ENCODE measurements at regions not wholly inside any gene's neighbourhood (a gene's known extent, or its start where the extent isn't known, plus 50 kb on each side); places are given as distances from the start of the nearest gene placed in this dataset.

DNA sequence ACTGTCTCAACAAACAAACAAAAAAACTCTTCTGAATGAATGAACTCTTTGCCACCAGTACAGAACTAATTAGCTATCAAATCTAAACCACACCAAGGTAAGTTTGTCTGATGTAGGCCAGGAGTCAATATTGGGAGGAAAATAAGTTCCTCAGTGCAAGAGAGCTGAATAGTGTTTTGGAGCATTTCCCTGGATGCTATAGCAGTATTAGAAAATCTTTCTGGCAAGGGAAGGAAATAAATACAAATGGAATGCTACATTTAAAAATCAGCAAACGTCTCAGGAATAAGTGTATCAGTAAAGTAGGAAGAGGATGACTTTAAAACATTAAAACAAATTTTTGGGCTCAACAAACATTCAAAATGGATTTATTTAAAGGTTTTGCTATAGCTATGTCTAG is 81.3 kb upstream of the TMTC4 start:
- TF ChIP-seq, protein P1, sequence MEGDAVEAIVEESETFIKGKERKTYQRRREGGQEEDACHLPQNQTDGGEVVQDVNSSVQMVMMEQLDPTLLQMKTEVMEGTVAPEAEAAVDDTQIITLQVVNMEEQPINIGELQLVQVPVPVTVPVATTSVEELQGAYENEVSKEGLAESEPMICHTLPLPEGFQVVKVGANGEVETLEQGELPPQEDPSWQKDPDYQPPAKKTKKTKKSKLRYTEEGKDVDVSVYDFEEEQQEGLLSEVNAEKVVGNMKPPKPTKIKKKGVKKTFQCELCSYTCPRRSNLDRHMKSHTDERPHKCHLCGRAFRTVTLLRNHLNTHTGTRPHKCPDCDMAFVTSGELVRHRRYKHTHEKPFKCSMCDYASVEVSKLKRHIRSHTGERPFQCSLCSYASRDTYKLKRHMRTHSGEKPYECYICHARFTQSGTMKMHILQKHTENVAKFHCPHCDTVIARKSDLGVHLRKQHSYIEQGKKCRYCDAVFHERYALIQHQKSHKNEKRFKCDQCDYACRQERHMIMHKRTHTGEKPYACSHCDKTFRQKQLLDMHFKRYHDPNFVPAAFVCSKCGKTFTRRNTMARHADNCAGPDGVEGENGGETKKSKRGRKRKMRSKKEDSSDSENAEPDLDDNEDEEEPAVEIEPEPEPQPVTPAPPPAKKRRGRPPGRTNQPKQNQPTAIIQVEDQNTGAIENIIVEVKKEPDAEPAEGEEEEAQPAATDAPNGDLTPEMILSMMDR (IDR thresholded peaks at IDR 0.05), result no peak
- TF ChIP-seq POLR2A (IDR thresholded peaks at IDR 0.05), result no peak
- no peak overlapping the region for H3K4me3 ChIP-seq
- no peaks in the 10 kb centered on the region for H3K4me1 ChIP-seq
- intact Hi-C loops (cut with DNase I), result no loop called here
- H3K36me3 ChIP-seq, result no peaks in the 10 kb centered on the region
- H3K27ac ChIP-seq, result no peak overlapping the region
- 58% methylated on average over 1 of the region's 1 CpG for WGBS (ENCODE audit: insufficient coverage, low coverage, low lambda C conversion rate, missing lambda C conversion rate)
- H3K27me3 ChIP-seq, result no peaks in the 10 kb centered on the region
- no peak for DNase-seq
- no peak for ATAC-seq
- no peaks in the 10 kb centered on the region for H3K9me3 ChIP-seq

- Histone ChIP-seq H3K9me3 (no peaks in the 10 kb centered on the region), H3K4me1 (no peaks in the 10 kb centered on the region), H3K4me3 (no peak overlapping the region), H3K27me3 (no peaks in the 10 kb centered on the region), H3K27ac (no peak overlapping the region), H3K36me3 (no peaks in the 10 kb centered on the region)
- DNase-seq (no peak), ATAC-seq (no peak)
- no peak for TF ChIP-seq POLR2A (IDR thresholded peaks at IDR 0.05)
- TF ChIP-seq, protein P1 (IDR thresholded peaks at IDR 0.05), result no peak
- intact Hi-C loops (cut with DNase I), result no loop called here
- WGBS (ENCODE audit: insufficient coverage, low coverage, low lambda C conversion rate, missing lambda C conversion rate), result 35% methylated on average over 2 of the region's 5 CpGs
Measured at GRCh38 chr13:100754459-100754858, 79.9 kb upstream of the TMTC4 start.

DNA sequence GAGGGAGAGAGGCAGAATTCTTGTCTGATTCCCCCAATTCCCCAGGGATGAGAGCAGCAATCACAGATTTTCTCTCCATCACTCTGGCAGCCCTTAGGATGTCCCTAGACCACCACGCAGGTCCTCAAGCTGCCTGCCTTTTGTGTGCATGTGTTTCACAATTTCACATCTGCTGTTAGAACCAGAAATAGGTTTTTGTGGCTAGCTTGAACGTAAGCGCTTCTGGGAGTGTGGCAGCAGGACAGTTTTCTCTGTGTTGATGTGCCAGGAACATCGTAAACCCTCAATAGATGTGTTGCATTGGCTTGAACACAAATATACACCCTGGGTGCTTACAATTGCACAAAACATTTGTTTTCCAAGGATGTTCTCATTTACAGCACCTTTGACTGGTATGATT is 78.8 kb upstream of the TMTC4 start:
- no peaks in the 10 kb centered on the region for H3K4me1 ChIP-seq
- intact Hi-C loops (cut with DNase I), result no loop called here
- 92% methylated on average over 1 of the region's 4 CpGs for WGBS (ENCODE audit: insufficient coverage, low coverage, low lambda C conversion rate, missing lambda C conversion rate)
- H3K27me3 ChIP-seq, result no peaks in the 10 kb centered on the region
- ATAC-seq, result no peak
- no peaks in the 10 kb centered on the region for H3K36me3 ChIP-seq
- TF ChIP-seq, protein P1 (IDR thresholded peaks at IDR 0.05), result no peak
- TF ChIP-seq POLR2A (IDR thresholded peaks at IDR 0.05), result no peak
- no peaks in the 10 kb centered on the region for H3K9me3 ChIP-seq
- DNase-seq, result no peak
- H3K4me3 ChIP-seq, result no peak overlapping the region
- H3K27ac ChIP-seq, result no peak overlapping the region

- TF ChIP-seq, protein P1 (IDR thresholded peaks at IDR 0.05), result no peak
- no peaks in the 10 kb centered on the region for H3K27me3 ChIP-seq
- DNase-seq (no peak), ATAC-seq (no peak)
- no peak overlapping the region for H3K4me3 ChIP-seq
- intact Hi-C loops (cut with DNase I), result no loop called here
- 85% methylated on average over 13 of the region's 13 CpGs for WGBS (ENCODE audit: insufficient coverage, low coverage, low lambda C conversion rate, missing lambda C conversion rate)
- no peak overlapping the region for H3K27ac ChIP-seq
- H3K4me1 ChIP-seq, result no peaks in the 10 kb centered on the region
- no peaks in the 10 kb centered on the region for H3K9me3 ChIP-seq
- no peaks in the 10 kb centered on the region for H3K36me3 ChIP-seq
Measured at GRCh38 chr13:100751826-100752225, 77.2 kb upstream of the TMTC4 start.
